ENCODE measurements at regions not wholly inside any gene's neighbourhood (a gene's known extent, or its start where the extent isn't known, plus 50 kb on each side); places are given as distances from the start of the nearest gene placed in this dataset.

DNA sequence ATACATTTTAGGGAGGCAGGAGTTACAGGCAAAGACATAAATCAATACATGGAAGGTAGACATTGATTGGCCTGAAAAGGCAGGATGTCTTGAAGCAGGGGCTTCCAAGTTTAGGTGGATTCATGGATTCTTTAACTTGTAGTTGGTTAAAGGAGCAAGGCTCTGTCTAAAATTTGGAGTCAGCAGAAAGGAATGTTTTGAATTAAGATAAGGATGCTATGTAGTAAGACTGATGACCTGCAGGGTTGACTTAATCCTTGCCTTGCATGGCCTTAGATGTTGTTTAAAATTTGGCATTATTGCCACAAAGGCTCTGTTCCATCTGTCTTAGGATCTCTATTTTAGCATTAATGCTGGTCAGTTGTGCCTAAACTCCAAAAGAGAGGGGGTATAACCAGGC is 171.3 kb downstream of the C5orf15 start:
- TF ChIP-seq USF1 (IDR thresholded peaks at IDR 0.05) = no peak
- no peak for TF ChIP-seq EP300 (IDR thresholded peaks at IDR 0.05; ENCODE audit: borderline replicate concordance)
- TF ChIP-seq RAD21 (IDR thresholded peaks at IDR 0.05; ENCODE audit: low read depth) = no peak
- TF ChIP-seq CREB1 (IDR thresholded peaks at IDR 0.05; ENCODE audit: low read depth) = no peak
- TF ChIP-seq TEAD4 (IDR thresholded peaks at IDR 0.05) = no peak
- no peak for TF ChIP-seq NFIC (IDR thresholded peaks at IDR 0.05)
- TF ChIP-seq EGR1 (IDR thresholded peaks at IDR 0.05) = no peak
